Smooth muscle cell (in vitro differentiated cells): ENCODE measurements at regions not wholly inside any gene's neighbourhood (a gene's known extent, or its start where the extent isn't known, plus 50 kb on each side); places are given as distances from the start of the nearest gene placed in this dataset.

ENCODE experiments used
- DNase-seq: peaks from one replicate; lab custom pipeline; 2025; ENCODE audit not compliant: unreplicated experiment; lab: John Stamatoyannopoulos, UW
- H2AFZ ChIP-seq: fragments of 200-600 bp; sonication (generic); 2 replicates; pipeline ENCODE4 v1.6.0; 2016; ENCODE audit warnings: antibody characterized with exemption, low read depth, mild to moderate bottlenecking
- H3F3A ChIP-seq: fragments of 200-600 bp; sonication (generic); 2 replicates; pipeline ENCODE4 v1.6.0; 2017; ENCODE audit warnings: antibody characterized with exemption, low read depth
- H3K27ac ChIP-seq: fragments of 200-600 bp; sonication (generic); 2 replicates; pipeline ENCODE4 v1.5.1; 2016; ENCODE audit warnings: low read depth, mild to moderate bottlenecking
- H3K27me3 ChIP-seq: fragments of 200-600 bp; sonication (generic); 2 replicates; pipeline ENCODE4 v1.6.1; 2016; ENCODE audit warnings: low read depth, mild to moderate bottlenecking
- H3K36me3 ChIP-seq: fragments of 200-600 bp; sonication (generic); 2 replicates; pipeline ENCODE4 v1.5.1; 2016; ENCODE audit warnings: low read depth
- H3K4me1 ChIP-seq: fragments of 200-600 bp; sonication (generic); 2 replicates; pipeline ENCODE4 v1.5.1; 2016; ENCODE audit warnings: low read depth
- H3K4me2 ChIP-seq: fragments of 200-600 bp; sonication (generic); 2 replicates; pipeline ENCODE4 v1.6.0; 2016; ENCODE audit warnings: mild to moderate bottlenecking
- H3K4me3 ChIP-seq: fragments of 200-600 bp; sonication (generic); 2 replicates; pipeline ENCODE4 v1.5.1; 2016; ENCODE audit warnings: mild to moderate bottlenecking
- H3K79me2 ChIP-seq: fragments of 200-600 bp; sonication (generic); 2 replicates; pipeline ENCODE4 v1.6.0; 2016; ENCODE audit warnings: low read depth, mild to moderate bottlenecking
- H3K9ac ChIP-seq: fragments of 200-600 bp; sonication (generic); 2 replicates; pipeline ENCODE4 v1.6.0; 2016; ENCODE audit warnings: low read depth
- H3K9me3 ChIP-seq: fragments of 200-600 bp; sonication (generic); replicated peaks from 2 replicates; pipeline ENCODE4 v1.5.1; 2016; ENCODE audit warnings: low read depth
- H4K20me1 ChIP-seq: fragments of 200-600 bp; sonication (generic); 2 replicates; pipeline ENCODE4 v1.6.0; 2016; ENCODE audit warnings: low read depth
- WGBS: methylation state at CpG from one replicate; pipeline ENCODE4 v1.1.7; 2016; ENCODE audit warnings: low lambda C conversion rate; 5-methylcytosine and 5-hydroxymethylcytosine counted together
- TF ChIP-seq, protein P1 (sequence below): fragments of 200-600 bp; sonication (generic); IDR thresholded peaks from 2 replicates; pipeline ENCODE4 v1.5.1; 2017; ENCODE audit warnings: borderline replicate concordance, mild to moderate bottlenecking, antibody characterized with exemption; ENCODE audit not compliant: insufficient read depth, poor library complexity, severe bottlenecking

DNA sequence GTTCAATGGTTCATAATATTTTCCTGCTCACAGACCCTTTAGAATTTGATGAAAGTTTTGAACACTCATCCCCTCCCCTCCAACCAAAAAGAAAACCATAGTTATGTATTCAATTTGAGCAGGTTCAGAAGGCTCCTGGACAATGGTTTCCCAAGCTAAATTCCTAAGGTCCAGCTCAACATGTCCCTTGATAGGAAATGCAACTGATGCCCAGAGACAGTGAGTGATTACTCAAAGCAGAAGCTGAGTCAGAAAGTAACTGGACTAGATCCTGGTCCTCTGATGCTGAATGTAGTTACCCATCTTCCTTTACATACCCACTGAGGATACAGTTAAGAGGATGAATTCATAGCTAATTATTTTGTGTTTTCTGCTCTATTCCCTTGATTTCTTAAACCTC, 218.9 kb upstream of the NCKAP5 start:
- Histone ChIP-seq H3K79me2 (no peaks in the 10 kb centered on the region), H2AFZ (no peak overlapping the region), H3K4me3 (no peak overlapping the region), H3F3A (no peaks in the 10 kb centered on the region), H3K27ac (no peak overlapping the region), H3K4me2 (no peak overlapping the region), H3K9ac (no peak overlapping the region), H3K9me3 (no peaks in the 10 kb centered on the region), H4K20me1 (no peaks in the 10 kb centered on the region), H3K27me3 (no peaks in the 10 kb centered on the region), H3K4me1 (no peaks in the 10 kb centered on the region), H3K36me3 (no peaks in the 10 kb centered on the region)
- TF ChIP-seq, protein P1, sequence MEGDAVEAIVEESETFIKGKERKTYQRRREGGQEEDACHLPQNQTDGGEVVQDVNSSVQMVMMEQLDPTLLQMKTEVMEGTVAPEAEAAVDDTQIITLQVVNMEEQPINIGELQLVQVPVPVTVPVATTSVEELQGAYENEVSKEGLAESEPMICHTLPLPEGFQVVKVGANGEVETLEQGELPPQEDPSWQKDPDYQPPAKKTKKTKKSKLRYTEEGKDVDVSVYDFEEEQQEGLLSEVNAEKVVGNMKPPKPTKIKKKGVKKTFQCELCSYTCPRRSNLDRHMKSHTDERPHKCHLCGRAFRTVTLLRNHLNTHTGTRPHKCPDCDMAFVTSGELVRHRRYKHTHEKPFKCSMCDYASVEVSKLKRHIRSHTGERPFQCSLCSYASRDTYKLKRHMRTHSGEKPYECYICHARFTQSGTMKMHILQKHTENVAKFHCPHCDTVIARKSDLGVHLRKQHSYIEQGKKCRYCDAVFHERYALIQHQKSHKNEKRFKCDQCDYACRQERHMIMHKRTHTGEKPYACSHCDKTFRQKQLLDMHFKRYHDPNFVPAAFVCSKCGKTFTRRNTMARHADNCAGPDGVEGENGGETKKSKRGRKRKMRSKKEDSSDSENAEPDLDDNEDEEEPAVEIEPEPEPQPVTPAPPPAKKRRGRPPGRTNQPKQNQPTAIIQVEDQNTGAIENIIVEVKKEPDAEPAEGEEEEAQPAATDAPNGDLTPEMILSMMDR, result no peak
- no peak for DNase-seq

DNA sequence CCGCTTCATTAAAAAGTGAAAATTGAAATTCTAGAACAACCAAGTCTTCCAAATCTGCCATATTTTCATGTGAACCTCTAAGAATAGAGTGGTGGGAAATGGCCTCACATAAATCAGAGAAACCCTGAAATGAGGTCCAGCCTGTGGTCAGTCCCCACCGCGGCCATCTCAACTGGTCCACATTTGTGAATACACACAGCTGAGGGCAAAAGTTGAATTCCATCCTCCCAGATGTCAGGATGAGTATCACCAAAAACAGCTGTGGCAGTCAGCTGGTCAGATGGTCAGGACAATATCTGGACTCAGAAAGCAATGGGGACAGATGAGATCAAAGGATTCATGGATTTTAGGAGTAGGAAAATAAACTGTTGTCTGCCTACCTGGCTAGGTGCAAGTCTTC, 219.4 kb upstream of the NCKAP5 start:
- TF ChIP-seq, protein P1, result no peak
- no peaks in the 10 kb centered on the region for H3K27me3 ChIP-seq
- WGBS, result 98% methylated on average over 3 of the region's 3 CpGs
- H4K20me1 ChIP-seq, result no peaks in the 10 kb centered on the region
- no peaks in the 10 kb centered on the region for H3K4me1 ChIP-seq
- H2AFZ ChIP-seq, result no peak overlapping the region
- no peaks in the 10 kb centered on the region for H3F3A ChIP-seq
- no peaks in the 10 kb centered on the region for H3K9me3 ChIP-seq
- H3K4me2 ChIP-seq, result no peak overlapping the region
- H3K36me3 ChIP-seq, result no peaks in the 10 kb centered on the region
- H3K27ac ChIP-seq, result no peak overlapping the region
- no peaks in the 10 kb centered on the region for H3K79me2 ChIP-seq
- DNase-seq, result no peak
- H3K4me3 ChIP-seq, result no peak overlapping the region
- no peak overlapping the region for H3K9ac ChIP-seq

DNA sequence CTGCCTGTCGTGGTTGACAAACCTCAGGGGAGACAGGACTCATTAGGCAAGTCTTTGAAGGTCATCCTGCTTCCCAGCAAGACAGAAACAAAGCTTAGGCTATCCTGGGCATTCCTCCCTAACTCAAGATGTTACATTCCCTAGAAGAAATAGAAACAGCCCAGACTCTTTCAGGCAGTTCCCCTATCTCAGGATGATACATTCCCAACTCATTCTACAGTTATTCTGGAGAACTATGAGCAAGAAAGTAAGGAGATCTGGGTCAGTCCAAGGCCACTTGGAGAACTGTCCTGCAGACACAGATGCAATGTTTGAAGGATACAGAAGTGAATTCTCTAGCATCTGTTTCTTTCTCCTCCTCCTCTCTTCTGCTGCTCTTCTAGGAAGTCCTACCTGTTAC, 220.1 kb upstream of the NCKAP5 start:
- Histone ChIP-seq H3K9ac (no peak overlapping the region), H3K27ac (no peak overlapping the region), H3F3A (no peaks in the 10 kb centered on the region), H3K9me3 (no peaks in the 10 kb centered on the region), H4K20me1 (no peaks in the 10 kb centered on the region), H3K36me3 (no peaks in the 10 kb centered on the region), H3K79me2 (no peaks in the 10 kb centered on the region), H3K4me3 (no peak overlapping the region), H3K4me2 (no peak overlapping the region), H2AFZ (no peak overlapping the region), H3K4me1 (no peaks in the 10 kb centered on the region), H3K27me3 (no peaks in the 10 kb centered on the region)
- 21% methylated on average over 1 of the region's 1 CpG for WGBS
- DNase-seq, result no peak
- TF ChIP-seq, protein P1, result no peak

DNA sequence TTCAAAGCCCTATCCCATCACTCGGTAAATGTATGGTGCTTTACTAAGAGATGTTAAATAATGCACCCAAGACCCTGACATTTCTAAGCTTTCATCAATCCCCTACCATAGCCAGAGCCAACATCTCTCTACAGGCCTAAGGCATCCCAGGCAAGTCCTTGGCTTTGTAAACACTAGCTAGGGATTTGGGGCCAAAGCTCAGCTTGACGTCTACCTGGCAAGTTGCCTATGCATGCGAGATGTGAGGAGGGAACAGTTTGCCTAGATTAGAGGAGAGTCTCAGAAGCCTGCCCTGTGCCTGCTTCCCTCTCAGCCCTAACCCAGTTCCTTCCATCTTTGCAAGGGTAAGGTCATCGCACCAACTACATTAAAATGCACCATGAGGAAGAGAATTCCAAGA, 221.5 kb upstream of the NCKAP5 start:
- no peak for DNase-seq
- H4K20me1 ChIP-seq, result no peaks in the 10 kb centered on the region
- H3K4me2 ChIP-seq, result no peak overlapping the region
- no peak overlapping the region for H3K27ac ChIP-seq
- H3K4me3 ChIP-seq, result no peak overlapping the region
- H2AFZ ChIP-seq, result no peak overlapping the region
- no peaks in the 10 kb centered on the region for H3K79me2 ChIP-seq
- TF ChIP-seq, protein P1, result no peak
- whole genome bisulfite sequencing, result 86% methylated on average over 4 of the region's 4 CpGs
- no peaks in the 10 kb centered on the region for H3K36me3 ChIP-seq
- H3K4me1 ChIP-seq, result no peaks in the 10 kb centered on the region
- no peaks in the 10 kb centered on the region for H3K27me3 ChIP-seq
- H3K9me3 ChIP-seq, result peaks cover 5% of the 10 kb centered on the region
- H3K9ac ChIP-seq, result no peak overlapping the region
- no peaks in the 10 kb centered on the region for H3F3A ChIP-seq
